ENCODE measurements at regions not wholly inside any gene's neighbourhood (a gene's known extent, or its start where the extent isn't known, plus 50 kb on each side); places are given as distances from the start of the nearest gene placed in this dataset.

DNA sequence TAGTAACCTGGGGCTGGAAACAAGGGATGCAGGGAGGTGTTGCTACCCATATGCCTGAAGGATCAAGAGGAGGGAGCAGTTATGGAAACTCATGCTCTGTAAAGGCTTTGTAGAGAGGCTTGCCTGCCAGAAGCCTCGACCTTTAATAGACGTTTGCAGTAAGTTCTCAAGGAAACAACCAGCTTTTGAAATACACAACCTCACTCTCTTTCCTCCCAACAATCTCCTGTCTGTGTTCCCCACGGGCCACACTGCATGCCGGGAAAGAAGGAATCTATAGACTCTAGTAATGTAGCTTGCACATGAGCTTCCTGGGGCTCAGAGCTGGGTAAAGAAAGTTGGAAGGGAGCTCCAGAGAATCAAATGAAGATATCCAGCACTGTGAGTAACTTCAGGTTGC, 101.6 kb upstream of the PACRGL start:
- no peaks in the 10 kb centered on the region for H3K36me3 ChIP-seq (ENCODE audit: control insufficient read depth, insufficient read depth, low read length)
- DNase-seq (ENCODE audit: extremely low read depth, insufficient read length): no peak

DNA sequence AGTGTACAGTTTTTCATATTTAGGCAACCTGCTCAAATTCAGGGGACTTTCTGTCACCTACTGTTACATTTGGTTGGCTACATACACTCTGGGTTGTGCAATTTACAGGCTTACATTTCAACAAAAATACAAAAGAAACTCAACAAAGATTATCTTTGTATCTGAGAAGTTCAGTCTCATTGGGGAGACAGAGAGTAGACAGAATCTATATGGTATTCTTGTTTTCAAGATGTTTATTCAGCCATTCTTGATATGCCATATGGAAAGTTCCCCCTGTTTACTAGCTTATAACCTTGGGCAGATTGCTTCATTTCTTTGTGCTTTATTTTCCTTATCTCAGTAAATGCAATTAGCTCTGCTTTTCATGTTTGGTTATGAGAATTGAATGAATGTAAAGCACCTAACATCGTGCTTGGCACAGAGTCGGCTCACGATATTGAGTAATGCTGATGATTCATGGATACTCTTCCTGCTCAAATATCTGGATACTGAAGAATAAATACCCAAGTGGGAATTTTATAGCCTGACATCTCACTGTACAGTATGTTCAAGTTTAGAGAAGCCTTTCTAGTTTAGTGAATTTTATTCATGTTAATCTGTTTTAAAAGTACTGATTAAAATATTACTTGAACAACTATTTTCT, 96.5 kb upstream of the PACRGL start:
- no peak for DNase-seq (ENCODE audit: extremely low read depth, insufficient read length)
- no peaks in the 10 kb centered on the region for H3K27me3 ChIP-seq (replicated peaks; ENCODE audit: control insufficient read depth, insufficient read depth, low read length)
- no peaks in the 10 kb centered on the region for H3K36me3 ChIP-seq (ENCODE audit: control insufficient read depth, insufficient read depth, low read length)
- H3K4me3 ChIP-seq (replicated peaks; ENCODE audit: low read depth, low read length): no peak overlapping the region
- TF ChIP-seq, protein P1, sequence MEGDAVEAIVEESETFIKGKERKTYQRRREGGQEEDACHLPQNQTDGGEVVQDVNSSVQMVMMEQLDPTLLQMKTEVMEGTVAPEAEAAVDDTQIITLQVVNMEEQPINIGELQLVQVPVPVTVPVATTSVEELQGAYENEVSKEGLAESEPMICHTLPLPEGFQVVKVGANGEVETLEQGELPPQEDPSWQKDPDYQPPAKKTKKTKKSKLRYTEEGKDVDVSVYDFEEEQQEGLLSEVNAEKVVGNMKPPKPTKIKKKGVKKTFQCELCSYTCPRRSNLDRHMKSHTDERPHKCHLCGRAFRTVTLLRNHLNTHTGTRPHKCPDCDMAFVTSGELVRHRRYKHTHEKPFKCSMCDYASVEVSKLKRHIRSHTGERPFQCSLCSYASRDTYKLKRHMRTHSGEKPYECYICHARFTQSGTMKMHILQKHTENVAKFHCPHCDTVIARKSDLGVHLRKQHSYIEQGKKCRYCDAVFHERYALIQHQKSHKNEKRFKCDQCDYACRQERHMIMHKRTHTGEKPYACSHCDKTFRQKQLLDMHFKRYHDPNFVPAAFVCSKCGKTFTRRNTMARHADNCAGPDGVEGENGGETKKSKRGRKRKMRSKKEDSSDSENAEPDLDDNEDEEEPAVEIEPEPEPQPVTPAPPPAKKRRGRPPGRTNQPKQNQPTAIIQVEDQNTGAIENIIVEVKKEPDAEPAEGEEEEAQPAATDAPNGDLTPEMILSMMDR (IDR thresholded peaks at IDR 0.05; ENCODE audit: insufficient read depth, low read length, poor library complexity, severe bottlenecking): no peak

More for the DNA sequence above, 101.6 kb upstream of the PACRGL start:
- Histone ChIP-seq H3K4me3 (replicated peaks; ENCODE audit: low read depth, low read length) (no peak overlapping the region), H3K27me3 (replicated peaks; ENCODE audit: control insufficient read depth, insufficient read depth, low read length) (no peaks in the 10 kb centered on the region)
- TF ChIP-seq, protein P1 (IDR thresholded peaks at IDR 0.05; ENCODE audit: insufficient read depth, low read length, poor library complexity, severe bottlenecking): no peak

DNA sequence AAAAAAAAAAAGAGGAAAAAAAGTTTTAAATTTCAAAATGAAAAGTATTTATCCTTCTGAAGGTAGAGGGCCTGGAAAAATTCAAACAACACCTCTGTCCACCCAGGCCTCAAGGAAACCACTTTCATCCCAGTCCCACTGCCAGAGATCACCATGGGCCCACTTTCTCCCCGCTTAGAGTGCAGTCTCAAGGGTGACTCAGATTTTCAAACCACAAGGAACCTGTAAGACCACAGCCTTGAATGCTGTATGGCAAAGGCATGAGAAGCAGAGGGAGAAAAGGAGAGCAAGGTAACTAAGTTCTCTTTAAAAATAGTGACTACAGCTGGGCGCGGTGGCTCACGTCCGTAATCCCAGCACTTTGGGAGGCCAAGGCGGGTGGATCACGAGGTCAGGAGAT, 87.9 kb upstream of the PACRGL start:
- DNase-seq (ENCODE audit: extremely low read depth, insufficient read length): no peak
- Histone ChIP-seq H3K4me3 (replicated peaks; ENCODE audit: low read depth, low read length) (no peak overlapping the region), H3K36me3 (ENCODE audit: control insufficient read depth, insufficient read depth, low read length) (no peaks in the 10 kb centered on the region), H3K27me3 (replicated peaks; ENCODE audit: control insufficient read depth, insufficient read depth, low read length) (no peaks in the 10 kb centered on the region)
- TF ChIP-seq, protein P1 (IDR thresholded peaks at IDR 0.05; ENCODE audit: insufficient read depth, low read length, poor library complexity, severe bottlenecking): no peak

DNA sequence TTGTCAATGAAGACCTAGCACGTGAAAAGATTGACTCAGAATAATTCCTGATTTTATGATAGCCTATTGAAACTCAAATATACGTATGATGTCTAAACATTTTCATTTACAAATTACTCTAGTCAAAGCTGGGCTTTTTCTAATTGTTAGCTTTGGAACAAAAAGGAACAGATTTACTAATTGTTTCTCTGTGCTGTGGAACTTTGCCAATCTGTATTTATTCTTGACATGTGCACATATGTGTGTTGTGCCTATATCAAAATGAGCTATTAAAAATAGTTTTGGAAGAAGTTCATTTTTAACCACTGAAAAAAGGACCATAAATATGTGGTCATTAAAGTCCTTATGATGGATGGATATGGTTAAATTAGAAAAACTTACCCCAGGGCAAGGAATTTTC, 85.4 kb upstream of the PACRGL start:
- H3K36me3 ChIP-seq (ENCODE audit: control insufficient read depth, insufficient read depth, low read length): no peaks in the 10 kb centered on the region
- no peak for DNase-seq (ENCODE audit: extremely low read depth, insufficient read length)
- H3K4me3 ChIP-seq (replicated peaks; ENCODE audit: low read depth, low read length): no peak overlapping the region
- TF ChIP-seq, protein P1 (IDR thresholded peaks at IDR 0.05; ENCODE audit: insufficient read depth, low read length, poor library complexity, severe bottlenecking): no peak
- no peaks in the 10 kb centered on the region for H3K27me3 ChIP-seq (replicated peaks; ENCODE audit: control insufficient read depth, insufficient read depth, low read length)

DNA sequence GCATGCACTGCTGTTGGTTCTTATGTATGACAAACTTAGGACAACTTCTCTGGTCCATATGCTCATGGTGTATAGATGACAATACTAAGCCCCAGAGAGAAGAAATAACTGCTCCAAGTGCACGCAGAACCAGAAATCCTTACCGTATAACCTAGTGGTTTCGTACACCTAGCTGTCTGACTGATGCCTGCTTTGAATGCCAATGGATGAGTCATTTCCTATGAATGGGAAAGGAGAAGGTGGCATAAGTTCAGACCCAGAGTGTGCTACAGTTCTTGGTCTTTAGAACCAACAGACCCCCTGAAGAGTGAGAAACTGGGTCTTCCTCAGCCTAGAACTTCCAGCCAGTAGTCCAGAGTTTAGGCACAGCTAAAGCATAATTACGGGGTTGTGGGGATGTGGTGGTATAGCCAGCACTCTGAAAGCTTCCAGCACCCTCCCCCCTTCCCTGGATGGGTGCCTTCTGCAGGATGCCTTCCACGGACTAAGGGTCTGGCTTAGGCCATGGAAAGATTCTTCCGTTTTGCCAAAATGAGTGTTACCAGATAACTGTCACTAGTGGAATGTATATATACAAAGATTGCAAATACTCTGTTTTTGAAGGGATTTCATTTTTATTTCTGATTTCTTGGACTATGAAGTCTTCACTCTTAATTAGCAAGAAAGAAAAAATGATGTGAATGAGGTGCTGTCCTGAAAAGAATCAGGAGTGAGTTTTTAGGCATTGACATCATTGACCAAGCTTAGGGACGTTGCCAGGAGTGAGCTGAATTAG, 84.6 kb upstream of the PACRGL start:
- no peak overlapping the region for H3K4me3 ChIP-seq (replicated peaks; ENCODE audit: low read depth, low read length)
- no peaks in the 10 kb centered on the region for H3K36me3 ChIP-seq (ENCODE audit: control insufficient read depth, insufficient read depth, low read length)
- no peaks in the 10 kb centered on the region for H3K27me3 ChIP-seq (replicated peaks; ENCODE audit: control insufficient read depth, insufficient read depth, low read length)
- TF ChIP-seq, protein P1 (IDR thresholded peaks at IDR 0.05; ENCODE audit: insufficient read depth, low read length, poor library complexity, severe bottlenecking): no peak
- no peak for DNase-seq (ENCODE audit: extremely low read depth, insufficient read length)

Measured in GM06990 (cell line).